Retinal pigment epithelial cell (primary cell): ENCODE measurements at regions not wholly inside any gene's neighbourhood (a gene's known extent, or its start where the extent isn't known, plus 50 kb on each side); places are given as distances from the start of the nearest gene placed in this dataset.

ENCODE experiments used
- DNase-seq: peaks from one replicate; pipeline ENCODE4 v3.0.0-alpha.2; 2010; ENCODE audit warnings: low read depth
- H3K4me3 ChIP-seq: 2 replicates; pipeline ENCODE4 v1.5.1; 2011; ENCODE audit warnings: mild to moderate bottlenecking, low read length, control low read depth, moderate library complexity
- TF ChIP-seq, protein P1 (sequence below): conservative IDR thresholded peaks from 2 replicates; pipeline ENCODE4 v1.5.1; 2011; ENCODE audit warnings: low read depth, low read length, control low read depth, inconsistent platforms

DNA sequence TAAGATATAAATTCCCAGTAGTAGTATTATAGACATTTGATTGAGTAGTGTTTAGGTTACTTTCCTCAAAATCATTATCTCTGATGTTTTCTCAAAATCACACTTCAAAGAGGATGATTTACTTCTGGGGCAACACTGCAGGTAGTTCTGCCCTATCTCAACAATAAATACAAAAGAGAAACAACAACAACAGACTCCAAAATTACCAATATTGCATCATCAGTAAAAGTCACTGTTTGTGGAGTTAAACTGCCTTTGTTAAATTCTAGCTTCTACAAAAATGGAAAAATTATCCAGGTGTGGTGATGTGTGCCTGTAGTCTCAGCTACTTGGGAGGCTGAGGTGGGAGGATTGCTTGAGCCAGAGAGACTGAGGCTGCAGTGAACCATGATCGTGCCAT, 637.6 kb upstream of the ZNF608 start:
- TF ChIP-seq, protein P1, sequence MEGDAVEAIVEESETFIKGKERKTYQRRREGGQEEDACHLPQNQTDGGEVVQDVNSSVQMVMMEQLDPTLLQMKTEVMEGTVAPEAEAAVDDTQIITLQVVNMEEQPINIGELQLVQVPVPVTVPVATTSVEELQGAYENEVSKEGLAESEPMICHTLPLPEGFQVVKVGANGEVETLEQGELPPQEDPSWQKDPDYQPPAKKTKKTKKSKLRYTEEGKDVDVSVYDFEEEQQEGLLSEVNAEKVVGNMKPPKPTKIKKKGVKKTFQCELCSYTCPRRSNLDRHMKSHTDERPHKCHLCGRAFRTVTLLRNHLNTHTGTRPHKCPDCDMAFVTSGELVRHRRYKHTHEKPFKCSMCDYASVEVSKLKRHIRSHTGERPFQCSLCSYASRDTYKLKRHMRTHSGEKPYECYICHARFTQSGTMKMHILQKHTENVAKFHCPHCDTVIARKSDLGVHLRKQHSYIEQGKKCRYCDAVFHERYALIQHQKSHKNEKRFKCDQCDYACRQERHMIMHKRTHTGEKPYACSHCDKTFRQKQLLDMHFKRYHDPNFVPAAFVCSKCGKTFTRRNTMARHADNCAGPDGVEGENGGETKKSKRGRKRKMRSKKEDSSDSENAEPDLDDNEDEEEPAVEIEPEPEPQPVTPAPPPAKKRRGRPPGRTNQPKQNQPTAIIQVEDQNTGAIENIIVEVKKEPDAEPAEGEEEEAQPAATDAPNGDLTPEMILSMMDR = no peak
- no peak for DNase-seq
- H3K4me3 ChIP-seq = no peak overlapping the region

GRCh38 chr5:125390326-125390725, 643.9 kb upstream of the ZNF608 start:
- DNase-seq = no peak
- TF ChIP-seq, protein P1 = no peak
- no peak overlapping the region for H3K4me3 ChIP-seq

- TF ChIP-seq, protein P1 = no peak
- DNase-seq = no peak
- H3K4me3 ChIP-seq = no peak overlapping the region
Measured at GRCh38 chr5:125393221-125393815, 646.9 kb upstream of the ZNF608 start.

DNA sequence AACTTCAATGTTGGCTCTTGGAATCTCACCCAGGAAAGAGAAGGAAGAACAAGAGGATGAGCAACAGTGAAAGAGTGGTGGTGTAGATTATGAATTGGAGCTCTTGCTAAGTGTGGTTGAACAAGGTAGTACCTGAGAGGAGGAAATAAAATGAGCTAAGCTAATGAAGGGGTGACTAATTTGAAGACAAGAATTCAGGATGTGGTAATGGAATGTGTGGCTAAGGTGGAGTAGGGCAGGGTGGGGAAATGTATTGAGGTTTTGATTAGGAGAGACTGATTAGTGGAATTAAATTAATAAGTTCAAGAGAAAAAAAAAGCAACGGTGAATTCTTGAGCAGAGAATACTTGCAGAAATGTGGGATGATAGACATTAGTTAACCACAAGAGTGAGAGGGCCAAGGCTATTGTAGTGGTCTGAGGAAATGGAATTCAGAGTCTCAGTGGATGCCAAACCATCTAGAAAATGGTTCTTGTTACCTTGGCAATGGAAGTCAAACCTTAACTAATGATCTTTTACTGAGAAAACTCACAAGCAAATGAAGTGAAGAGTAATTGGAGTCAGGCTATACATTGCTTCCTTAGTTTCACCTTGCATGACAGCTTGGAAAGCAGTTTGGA, 648.3 kb upstream of the ZNF608 start:
- no peak for DNase-seq
- no peak overlapping the region for H3K4me3 ChIP-seq
- TF ChIP-seq, protein P1 = no peak

DNA sequence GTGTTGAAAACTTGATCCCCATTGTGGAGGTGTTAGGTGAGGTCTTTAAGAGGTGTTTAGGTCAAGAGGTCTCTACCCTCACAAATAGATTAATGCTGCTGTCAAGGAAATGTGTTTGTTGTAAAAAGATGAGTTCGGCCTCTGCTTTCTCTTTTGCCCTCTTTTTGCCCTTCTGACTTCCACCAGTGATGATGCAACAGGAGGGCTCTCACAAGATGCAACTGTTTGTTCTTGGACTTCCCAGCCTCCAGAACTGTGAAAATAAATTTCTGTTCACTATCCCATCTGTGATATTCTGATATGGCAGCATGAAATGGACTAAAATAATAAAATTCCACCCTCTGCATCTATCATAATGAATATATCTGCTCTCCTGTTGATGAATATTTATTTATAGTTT, 650.0 kb upstream of the ZNF608 start:
- no peak overlapping the region for H3K4me3 ChIP-seq
- DNase-seq = no peak
- TF ChIP-seq, protein P1 = no peak

DNA sequence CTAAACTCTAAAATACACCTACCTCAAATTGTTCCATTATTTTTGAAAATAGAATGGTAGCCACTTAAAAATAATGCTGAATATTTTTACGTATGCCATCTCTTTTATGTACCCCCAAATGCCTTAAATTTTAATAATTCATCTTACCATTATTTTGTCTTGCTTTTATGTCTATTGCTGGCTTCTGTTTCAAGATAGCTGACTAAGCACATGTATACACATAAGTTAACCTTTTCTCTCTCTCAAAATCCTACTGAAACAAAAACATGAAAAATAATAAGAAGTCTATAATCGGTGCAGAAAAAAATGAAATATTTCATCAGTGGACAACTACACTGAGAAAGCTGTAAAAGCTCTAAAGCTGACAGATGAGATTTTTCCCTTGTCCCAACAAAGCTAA, 652.0 kb upstream of the ZNF608 start:
- TF ChIP-seq, protein P1 = no peak
- DNase-seq = no peak
- no peak overlapping the region for H3K4me3 ChIP-seq

- no peak overlapping the region for H3K4me3 ChIP-seq
- DNase-seq = no peak
- TF ChIP-seq, protein P1 = no peak
Measured at GRCh38 chr5:125399885-125400284, 653.4 kb upstream of the ZNF608 start.
